CD14-positive monocyte (primary cell): ENCODE measurements at regions not wholly inside any gene's neighbourhood (a gene's known extent, or its start where the extent isn't known, plus 50 kb on each side); places are given as distances from the start of the nearest gene placed in this dataset.

ENCODE experiments used
- DNase-seq, 3 donors: peaks; one replicate each; pipeline ENCODE4 v3.0.0-alpha.2; 2011 to 2022
- H2AFZ ChIP-seq: 2 replicates; pipeline ENCODE4 v1.6.0; 2012; ENCODE audit warnings: mild to moderate bottlenecking, low read depth, low read length, inconsistent platforms; ENCODE audit not compliant: insufficient read depth, poor library complexity, severe bottlenecking
- H3K27ac ChIP-seq, 2 donors: 1 replicate in 1 of 2; 2 replicates in 1 of 2; pipeline ENCODE4 v1.5.1; 2012 to 2013; ENCODE audit warnings: low read length in 2 of 2, control low read depth in 1 of 2, inconsistent platforms in 1 of 2, low read depth in 1 of 2, mild to moderate bottlenecking in 1 of 2
- H3K27me3 ChIP-seq, 2 donors: one replicate each; pipeline versions ENCODE4 v1.6.0 to v1.6.1; 2011 to 2013; ENCODE audit warnings: low read length in 2 of 2; ENCODE audit not compliant: control insufficient read depth in 2 of 2, insufficient read depth in 2 of 2
- H3K36me3 ChIP-seq, 2 donors: replicated peaks in 1 of 2; 1 replicate in 1 of 2; 2 replicates in 1 of 2; pipeline versions ENCODE4 v1.5.1 to v1.6.1; 2012 to 2013; ENCODE audit warnings: low read length in 2 of 2, control low read depth in 1 of 2, inconsistent platforms in 1 of 2, mild to moderate bottlenecking in 1 of 2; ENCODE audit not compliant: insufficient read depth in 2 of 2, control insufficient read depth in 1 of 2
- H3K4me1 ChIP-seq, 2 donors: 1 replicate in 1 of 2; 2 replicates in 1 of 2; pipeline versions ENCODE4 v1.5.1 to v1.6.1; 2012 to 2013; ENCODE audit warnings: low read length in 2 of 2, control low read depth in 1 of 2, inconsistent platforms in 1 of 2, mild to moderate bottlenecking in 1 of 2, moderate library complexity in 1 of 2; ENCODE audit not compliant: insufficient read depth in 2 of 2, control insufficient read depth in 1 of 2
- H3K4me2 ChIP-seq: replicated peaks from 2 replicates; pipeline ENCODE3; 2012; ENCODE audit warnings: low read length, moderate library complexity, mild to moderate bottlenecking; ENCODE audit not compliant: poor library complexity, severe bottlenecking; ENCODE audit errors: extremely low read depth
- H3K4me3 ChIP-seq, 3 experiments: fragments of 200-600 bp in 1 of 3; sonication (generic) in 1 of 3; replicated peaks in 1 of 3; 1 replicate in 2 of 3; 2 replicates in 1 of 3; pipeline ENCODE4 v1.5.1; 2011 to 2013; ENCODE audit warnings: low read length in 3 of 3, mild to moderate bottlenecking in 3 of 3, control low read depth in 2 of 3, low read depth in 2 of 3, inconsistent platforms in 1 of 3, moderate library complexity in 1 of 3
- H3K79me2 ChIP-seq: 2 replicates; pipeline ENCODE4 v1.6.0; 2012; ENCODE audit warnings: mild to moderate bottlenecking, control low read depth, inconsistent platforms, low read length, moderate library complexity; ENCODE audit not compliant: insufficient read depth
- H3K9ac ChIP-seq: 2 replicates; pipeline ENCODE4 v1.6.0; 2017; ENCODE audit warnings: low read length, mild to moderate bottlenecking; ENCODE audit not compliant: insufficient read depth, poor library complexity, severe bottlenecking
- H3K9me3 ChIP-seq, 2 donors: replicated peaks in 1 of 2; 1 replicate in 1 of 2; 2 replicates in 1 of 2; pipeline versions ENCODE4 v1.5.1 to v1.6.1; 2012 to 2013; ENCODE audit warnings: low read length in 2 of 2, control low read depth in 1 of 2; ENCODE audit not compliant: control insufficient read depth in 1 of 2, insufficient read depth in 1 of 2
- H4K20me1 ChIP-seq: 2 replicates; pipeline ENCODE4 v1.6.0; 2012; ENCODE audit warnings: mild to moderate bottlenecking, low read length, control low read depth, moderate library complexity; ENCODE audit not compliant: insufficient read depth
- H3K27ac Mint-ChIP-seq, 7 donors: one replicate each; pipeline ENCODE4 v1.8.0; 2020; ENCODE audit warnings: mild to moderate bottlenecking in 7 of 7, mixed read lengths in 7 of 7, moderate library complexity in 6 of 7, inconsistent platforms in 2 of 7
- H3K27me3 Mint-ChIP-seq, 3 donors: one replicate each; pipeline ENCODE4 v1.8.0; 2021 to 2022; ENCODE audit warnings: low read depth in 3 of 3, mild to moderate bottlenecking in 3 of 3, mixed read lengths in 3 of 3, moderate library complexity in 3 of 3, inconsistent platforms in 1 of 3
- H3K36me3 Mint-ChIP-seq, 2 donors: one replicate each; pipeline ENCODE4 v1.8.0; 2020; ENCODE audit warnings: mixed read lengths in 2 of 2, inconsistent platforms in 1 of 2, mild to moderate bottlenecking in 1 of 2
- H3K4me1 Mint-ChIP-seq: one replicate; pipeline ENCODE4 v1.8.0; 2020; ENCODE audit warnings: mild to moderate bottlenecking, mixed read lengths
- H3K4me3 Mint-ChIP-seq, 2 donors: one replicate each; pipeline ENCODE4 v1.8.0; 2020; ENCODE audit warnings: mild to moderate bottlenecking in 2 of 2, mixed read lengths in 2 of 2, moderate library complexity in 1 of 2
- H3K9me3 Mint-ChIP-seq, 7 donors: one replicate each; pipeline ENCODE4 v1.8.0; 2020 to 2022; ENCODE audit warnings: mixed read lengths in 7 of 7, mild to moderate bottlenecking in 6 of 7, moderate library complexity in 6 of 7, inconsistent platforms in 2 of 7
- WGBS: methylation state at CpG from one replicate; pipeline ENCODE4 v1.1.5; 2013; ENCODE audit warnings: missing lambda C conversion rate; ENCODE audit not compliant: insufficient coverage; 5-methylcytosine and 5-hydroxymethylcytosine counted together
- intact Hi-C, 2 donors: fragments of 100-400 bp; cut with micrococcal nuclease; formaldehyde crosslinking; loops; one replicate each; pipeline versions ENCODE4 v1.15.0 to v1.15.1; 2023
- TF ChIP-seq, protein P1 (sequence below): fragments of 200-600 bp; IDR thresholded peaks from one replicate; pipeline ENCODE4 v1.8.0; 2022; ENCODE audit warnings: antibody characterized with exemption, mild to moderate bottlenecking

- Mint-ChIP-seq H3K4me3 (no peak overlapping the region), H3K4me1 (no peaks in the 10 kb centered on the region), H3K9me3 (peaks cover 0 to 7% (median 2%) of the 10 kb centered on the region in 7 donors), H3K36me3 (no peaks in the 10 kb centered on the region), H3K27me3 (no peaks in the 10 kb centered on the region), H3K27ac (no peak overlapping the region)
- Histone ChIP-seq H3K4me3 (no peak overlapping the region), H3K9ac (no peak overlapping the region), H3K9me3 (no peaks in the 10 kb centered on the region), H3K27me3 (no peaks in the 10 kb centered on the region), H3K4me2 (no peak overlapping the region), H3K27ac (no peak overlapping the region), H3K4me1 (no peaks in the 10 kb centered on the region), H2AFZ (no peak overlapping the region), H4K20me1 (no peaks in the 10 kb centered on the region), H3K36me3 (no peaks in the 10 kb centered on the region), H3K79me2 (no peaks in the 10 kb centered on the region)
- TF ChIP-seq, protein P1, sequence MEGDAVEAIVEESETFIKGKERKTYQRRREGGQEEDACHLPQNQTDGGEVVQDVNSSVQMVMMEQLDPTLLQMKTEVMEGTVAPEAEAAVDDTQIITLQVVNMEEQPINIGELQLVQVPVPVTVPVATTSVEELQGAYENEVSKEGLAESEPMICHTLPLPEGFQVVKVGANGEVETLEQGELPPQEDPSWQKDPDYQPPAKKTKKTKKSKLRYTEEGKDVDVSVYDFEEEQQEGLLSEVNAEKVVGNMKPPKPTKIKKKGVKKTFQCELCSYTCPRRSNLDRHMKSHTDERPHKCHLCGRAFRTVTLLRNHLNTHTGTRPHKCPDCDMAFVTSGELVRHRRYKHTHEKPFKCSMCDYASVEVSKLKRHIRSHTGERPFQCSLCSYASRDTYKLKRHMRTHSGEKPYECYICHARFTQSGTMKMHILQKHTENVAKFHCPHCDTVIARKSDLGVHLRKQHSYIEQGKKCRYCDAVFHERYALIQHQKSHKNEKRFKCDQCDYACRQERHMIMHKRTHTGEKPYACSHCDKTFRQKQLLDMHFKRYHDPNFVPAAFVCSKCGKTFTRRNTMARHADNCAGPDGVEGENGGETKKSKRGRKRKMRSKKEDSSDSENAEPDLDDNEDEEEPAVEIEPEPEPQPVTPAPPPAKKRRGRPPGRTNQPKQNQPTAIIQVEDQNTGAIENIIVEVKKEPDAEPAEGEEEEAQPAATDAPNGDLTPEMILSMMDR = no peak
- no CpG with 5 or more reads among the region's 2 CpGs for WGBS
- no peak for DNase-seq
- intact Hi-C loops = no loop called here
Observed at GRCh38 chr15:47139965-47140364, 577.3 kb upstream of the SEMA6D start.

GRCh38 chr15:47157827-47158226 is 559.5 kb upstream of the SEMA6D start:
- Histone ChIP-seq H3K36me3 (no peaks in the 10 kb centered on the region), H2AFZ (no peak overlapping the region), H3K4me2 (no peak overlapping the region), H3K79me2 (no peaks in the 10 kb centered on the region), H3K27ac (no peak overlapping the region), H3K27me3 (no peaks in the 10 kb centered on the region), H3K9ac (no peak overlapping the region), H3K4me3 (no peak overlapping the region), H3K4me1 (no peaks in the 10 kb centered on the region), H4K20me1 (no peaks in the 10 kb centered on the region), H3K9me3 (no peaks in the 10 kb centered on the region)
- H3K27ac Mint-ChIP-seq = no peak overlapping the region
- H3K4me3 Mint-ChIP-seq = no peak overlapping the region
- no peak for DNase-seq
- no peaks in the 10 kb centered on the region for H3K4me1 Mint-ChIP-seq
- H3K36me3 Mint-ChIP-seq = no peaks in the 10 kb centered on the region
- TF ChIP-seq, protein P1 = no peak
- peaks cover 0 to 11% (median 3%) of the 10 kb centered on the region in 7 donors for H3K9me3 Mint-ChIP-seq
- intact Hi-C loops = no loop called here
- H3K27me3 Mint-ChIP-seq = no peaks in the 10 kb centered on the region
- no CpG with 5 or more reads among the region's 4 CpGs for WGBS
